SH-SY5Y (cell line): ENCODE measurements at regions not wholly inside any gene's neighbourhood (a gene's known extent, or its start where the extent isn't known, plus 50 kb on each side); places are given as distances from the start of the nearest gene placed in this dataset.

Experiments
- GATA2 ChIP-seq: IDR thresholded peaks from 2 replicates; pipeline ENCODE4 v1.6.1; 2011; ENCODE audit warnings: mild to moderate bottlenecking, low read depth, low read length
- GATA3 ChIP-seq: IDR thresholded peaks from 2 replicates; pipeline ENCODE4 v1.6.1; 2011; ENCODE audit warnings: low read depth, mild to moderate bottlenecking, low read length, moderate library complexity

DNA sequence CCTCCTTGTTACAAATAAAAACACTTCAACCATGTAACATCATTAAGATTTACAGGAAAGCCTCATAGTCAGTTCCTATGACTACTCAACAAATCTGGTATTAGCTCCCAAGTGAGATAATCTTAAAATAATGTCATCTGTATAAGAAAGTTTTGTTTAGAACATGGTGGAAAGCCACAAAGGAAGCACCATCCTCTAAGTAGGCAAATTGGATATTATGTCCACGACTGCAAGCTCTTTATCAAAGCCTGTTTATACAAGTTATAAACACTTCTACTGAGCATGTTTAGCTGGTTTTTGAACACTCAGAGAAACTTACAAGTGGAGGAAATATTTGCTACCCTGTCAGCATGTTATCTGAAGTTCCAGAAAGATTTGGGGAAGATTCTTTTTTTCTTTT is 349.8 kb downstream of the ARL4A start:
- TF ChIP-seq GATA2 (no peak), GATA3 (no peak)
